HG02885 (cell line): ENCODE measurements at regions not wholly inside any gene's neighbourhood (a gene's known extent, or its start where the extent isn't known, plus 50 kb on each side); places are given as distances from the start of the nearest gene placed in this dataset.
A peak's percentile ranks its signal among the peaks of the same experiment; 100 is the strongest.
"Not testable (repeated sequence)": the region's sequence is repeated elsewhere in the genome, so short reads cannot be mapped to it uniquely, and the experiment has no call there.

ENCODE experiments used
- ATAC-seq: cut with Tn5 transposase; IDR thresholded peaks from one replicate; pipeline ENCODE4 v1.9.1; 2021; ENCODE audit warnings: mild to moderate bottlenecking; ENCODE audit not compliant: unreplicated experiment, poor library complexity

GRCh38 chr2:144042751-144043150, 477.2 kb downstream of the ZEB2 start:
- ATAC-seq, result no peak

DNA sequence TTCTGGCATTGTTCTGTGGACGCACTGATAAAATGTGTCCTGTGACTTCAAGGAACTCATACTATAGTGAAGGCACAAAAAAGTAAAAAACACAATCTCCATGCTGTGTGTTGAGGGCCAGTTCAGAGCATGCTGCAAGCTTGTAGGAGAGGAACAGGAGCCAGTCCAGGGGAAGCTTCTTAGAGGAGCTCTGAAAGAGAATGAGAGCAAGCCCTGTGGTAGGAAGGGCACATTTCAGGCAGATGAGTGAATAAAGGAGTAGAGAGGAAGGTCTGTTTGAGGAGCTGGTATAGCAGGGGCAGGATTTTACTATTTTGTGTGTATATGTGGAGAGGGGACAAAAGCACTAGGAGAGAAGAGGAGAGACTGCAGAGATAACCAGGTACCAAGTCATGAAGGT, 478.3 kb downstream of the ZEB2 start:
- no peak for ATAC-seq

GRCh38 chr2:144040834-144041233, 479.1 kb downstream of the ZEB2 start:
- no peak for ATAC-seq

DNA sequence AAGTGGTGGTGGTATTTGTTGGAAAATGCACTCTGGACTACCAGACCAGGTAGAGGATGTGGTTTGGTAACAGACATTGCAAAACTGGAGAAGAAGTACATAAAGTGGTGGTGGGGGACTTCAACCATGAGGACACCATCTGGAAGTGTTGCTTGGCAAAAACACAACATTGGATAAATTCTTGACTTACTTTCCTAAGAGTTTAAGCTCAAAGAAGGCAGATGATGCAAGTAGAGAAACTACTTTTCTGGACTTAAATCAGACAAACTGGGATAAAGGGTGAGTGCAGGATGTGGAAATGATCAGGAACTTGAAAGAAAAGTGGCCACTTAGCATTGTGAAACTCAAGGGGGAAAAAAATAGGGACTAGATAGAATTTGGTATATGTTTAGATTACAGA, 487.4 kb downstream of the ZEB2 start:
- ATAC-seq, result no peak

GRCh38 chr2:144030791-144031190, 489.1 kb downstream of the ZEB2 start:
- ATAC-seq, result no peak

GRCh38 chr2:144027593-144027992, 492.3 kb downstream of the ZEB2 start:
- ATAC-seq, result no peak

- ATAC-seq, result no peak
These were observed 493.2 kb downstream of the ZEB2 start for GRCh38 chr2:144026753-144027152.

DNA sequence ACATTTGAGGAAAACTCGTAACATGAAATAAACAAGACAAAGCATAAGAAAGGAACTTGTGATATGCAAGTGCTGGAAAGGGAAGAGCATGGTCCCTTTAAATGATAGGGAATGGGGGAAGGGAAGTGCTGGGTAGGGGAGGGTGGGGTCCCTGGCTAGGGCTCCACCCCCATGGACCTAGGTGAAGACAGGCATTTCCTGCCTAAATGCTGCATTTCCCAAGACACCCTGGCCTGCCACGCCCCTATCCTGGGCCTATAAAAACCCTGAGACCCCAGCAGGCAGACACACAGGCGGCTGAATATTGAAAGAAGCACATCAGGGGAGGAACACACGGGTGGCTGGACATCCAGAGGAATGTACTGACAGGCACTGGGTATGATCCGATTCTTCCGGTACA, 499.9 kb downstream of the ZEB2 start:
- no peak for ATAC-seq

DNA sequence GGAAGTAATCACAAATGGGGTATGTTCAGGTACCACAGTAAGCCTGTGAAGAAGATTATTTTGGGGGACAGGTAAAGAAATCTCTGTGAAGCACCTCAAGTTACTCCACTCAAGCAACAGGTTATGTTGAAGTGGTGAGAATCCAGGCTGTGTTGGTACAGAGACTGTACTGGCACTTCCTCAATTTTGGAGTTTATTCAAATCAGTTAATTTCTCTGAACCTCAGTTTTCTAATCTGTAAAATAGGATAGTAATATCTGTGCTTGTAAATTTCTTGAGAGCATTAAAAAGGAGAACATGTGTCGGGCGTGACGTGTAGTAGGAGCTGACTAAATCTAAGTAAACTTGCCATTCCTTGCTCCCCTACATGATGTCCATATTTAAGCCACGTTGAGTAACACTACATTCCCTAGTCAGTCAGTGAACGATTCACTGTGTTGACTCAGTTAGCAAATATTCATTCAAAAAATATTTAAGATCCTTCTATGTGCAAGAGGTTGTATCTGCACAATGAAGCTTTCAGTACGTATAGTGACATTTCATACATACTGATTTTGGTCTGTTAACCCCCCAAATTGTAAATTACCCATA, 504.2 kb downstream of the ZEB2 start:
- no peak for ATAC-seq

DNA sequence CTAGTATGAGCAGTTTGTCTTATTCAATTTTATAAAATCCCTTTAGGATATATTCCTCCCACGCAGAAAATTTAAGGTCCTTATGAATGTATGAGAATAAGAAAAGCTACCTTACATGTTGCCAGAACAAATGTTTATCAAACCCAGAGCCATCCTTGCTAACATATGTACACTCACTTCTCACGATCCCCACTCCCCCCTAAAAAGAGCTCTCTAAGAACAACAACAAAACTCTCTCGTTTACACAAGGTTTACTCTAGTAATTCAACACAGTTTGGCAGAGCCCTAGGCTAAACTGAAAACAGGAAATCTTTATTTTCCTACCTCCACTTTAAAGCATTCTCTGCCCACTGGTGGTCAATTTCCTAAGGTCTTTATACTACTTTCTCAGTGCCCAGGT, 504.9 kb downstream of the ZEB2 start:
- no peak for ATAC-seq

GRCh38 chr2:144014103-144014502, 505.8 kb downstream of the ZEB2 start:
- no peak for ATAC-seq

GRCh38 chr2:144012304-144012703, 507.6 kb downstream of the ZEB2 start:
- ATAC-seq, result no peak

DNA sequence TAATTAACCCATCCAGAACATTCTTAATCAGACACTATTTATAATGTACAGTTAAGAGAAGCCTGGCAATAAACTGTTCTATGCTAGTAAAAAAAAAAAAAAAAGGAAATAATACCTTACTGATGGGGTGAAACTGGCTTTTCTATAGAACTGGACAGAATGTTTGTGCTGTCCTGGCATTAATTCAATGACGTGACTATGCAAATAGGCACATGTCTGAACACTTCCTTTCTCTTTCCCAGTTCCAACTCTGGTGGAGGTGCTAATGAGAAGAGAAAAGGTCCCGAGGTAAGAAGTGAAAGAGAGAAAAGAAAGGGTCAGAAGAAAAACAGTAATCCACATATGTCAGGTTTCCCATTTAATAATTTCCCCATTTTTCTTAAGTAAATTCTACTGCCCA, 508.4 kb downstream of the ZEB2 start:
- ATAC-seq, result peak; percentile 66

- ATAC-seq, result no peak
These were observed 508.8 kb downstream of the ZEB2 start for GRCh38 chr2:144011098-144011497.

DNA sequence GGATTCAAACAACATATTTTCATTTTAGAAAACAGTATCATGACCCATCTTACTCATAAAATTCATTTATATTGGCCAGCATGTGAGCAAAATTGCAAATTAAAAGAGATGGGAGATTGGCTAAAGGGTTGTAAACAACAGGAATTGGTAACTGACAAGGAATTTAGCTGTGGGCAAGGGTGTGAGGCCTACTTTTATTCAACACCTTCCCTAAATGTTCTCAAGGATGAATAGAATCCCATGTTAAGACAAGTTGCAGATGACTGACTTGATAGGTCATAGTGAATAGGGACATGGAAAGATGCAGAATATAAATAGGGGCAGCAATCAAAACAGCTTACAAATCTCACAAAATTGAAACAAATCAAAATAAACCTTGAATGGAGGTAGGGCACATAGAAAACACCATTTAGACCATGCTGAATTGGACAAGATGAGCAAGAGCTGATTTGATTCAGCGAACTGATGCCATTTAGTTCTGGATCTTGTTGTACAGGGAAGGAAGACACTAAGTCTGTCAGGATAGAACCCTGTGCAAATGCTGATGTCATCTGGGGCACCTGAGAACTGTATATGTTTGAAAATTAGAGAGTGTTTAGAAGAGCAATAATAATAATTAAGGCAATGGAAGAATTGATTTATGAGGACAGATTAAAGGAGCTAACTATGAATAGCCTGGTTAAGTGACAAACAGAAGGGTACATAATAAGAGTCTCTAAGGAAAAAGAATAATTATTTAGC, 509.7 kb downstream of the ZEB2 start:
- no peak for ATAC-seq

- ATAC-seq, result no peak
These were observed 513.8 kb downstream of the ZEB2 start for GRCh38 chr2:144006139-144006538.

- ATAC-seq, result no peak
These were observed 515.2 kb downstream of the ZEB2 start for GRCh38 chr2:144004742-144005141.

GRCh38 chr2:144003460-144004075, 516.4 kb downstream of the ZEB2 start:
- ATAC-seq, result no peak

- ATAC-seq, result no peak
These were observed 522.9 kb downstream of the ZEB2 start for GRCh38 chr2:143996974-143997373.

DNA sequence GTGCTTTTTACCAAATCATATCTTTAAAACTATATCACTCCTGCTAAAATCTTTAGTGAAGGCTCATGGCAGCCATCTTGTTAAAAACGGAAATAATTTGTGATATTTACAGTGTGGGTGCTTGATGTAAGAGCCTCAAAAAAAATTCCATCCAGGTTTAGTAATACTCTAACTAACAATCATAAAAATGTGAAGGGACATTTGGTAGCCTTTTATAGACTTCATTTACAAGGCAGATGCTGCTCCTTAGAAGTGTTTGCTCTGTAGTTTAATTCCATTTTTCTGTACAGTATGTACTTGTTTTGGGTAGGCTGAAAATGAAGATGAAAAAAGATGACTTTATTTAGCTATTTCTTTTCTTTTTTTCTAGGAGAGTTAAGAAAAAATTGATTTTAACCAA, 525.0 kb downstream of the ZEB2 start:
- no peak for ATAC-seq

DNA sequence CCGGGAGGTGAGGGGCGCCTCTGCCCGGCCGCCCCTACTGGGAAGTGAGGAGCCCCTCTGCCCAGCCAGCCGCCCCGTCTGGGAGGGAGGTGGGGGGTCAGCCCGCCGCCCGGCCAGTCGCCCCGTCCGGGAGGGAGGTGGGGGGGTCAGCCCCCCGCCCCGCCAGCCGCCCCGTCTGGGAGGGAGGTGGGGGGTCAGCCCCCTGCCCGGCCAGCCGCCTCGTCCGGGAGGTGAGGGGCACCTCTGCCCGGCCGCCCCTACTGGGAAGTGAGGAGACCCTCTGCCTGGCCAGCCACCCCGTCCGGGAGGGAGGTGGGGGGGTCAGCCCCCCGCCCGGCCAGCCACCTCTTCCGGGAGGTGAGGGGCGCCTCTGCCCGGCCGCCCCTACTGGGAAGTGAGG, 528.3 kb downstream of the ZEB2 start:
- not testable (repeated sequence) for ATAC-seq

- ATAC-seq, result no peak
These were observed 531.8 kb downstream of the ZEB2 start for GRCh38 chr2:143988082-143988481.
